OCI-LY7 (cell line): ENCODE measurements at regions not wholly inside any gene's neighbourhood (a gene's known extent, or its start where the extent isn't known, plus 50 kb on each side); places are given as distances from the start of the nearest gene placed in this dataset.

ENCODE experiments used
- EZH2phosphoT487 ChIP-seq: fragments of 200-600 bp; sonication (generic); IDR thresholded peaks from 2 replicates; pipeline ENCODE4 v1.6.1; 2018; ENCODE audit warnings: low read depth, borderline replicate concordance, mild to moderate bottlenecking, mixed run types, antibody characterized with exemption, low read length, moderate library complexity, mixed read lengths
- TF ChIP-seq, protein P1 (sequence below): fragments of 200-600 bp; sonication (generic); conservative IDR thresholded peaks from 2 replicates; pipeline ENCODE4 v1.5.1; 2014; ENCODE audit warnings: mild to moderate bottlenecking, antibody characterized with exemption, low read length, moderate library complexity, mixed read lengths

DNA sequence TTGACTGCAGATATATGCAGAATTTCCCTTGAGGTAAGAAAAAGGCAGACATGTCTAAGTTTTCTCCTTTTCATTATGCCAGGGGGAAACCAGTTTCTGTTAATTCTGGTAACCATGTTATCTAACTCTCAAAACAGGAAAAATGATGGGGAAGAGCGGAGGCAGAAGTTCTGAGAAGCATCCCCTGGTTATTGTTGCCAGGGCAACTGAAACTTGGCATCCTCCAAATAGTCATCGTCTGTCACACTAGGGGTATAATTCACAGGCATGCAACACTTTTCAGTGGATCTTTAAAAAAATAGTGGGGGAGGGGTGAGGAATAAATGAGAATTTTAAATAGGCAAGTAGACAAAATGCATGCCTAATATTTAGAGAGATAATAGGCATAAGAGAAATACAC lies 715.3 kb upstream of the CXADR start:
- TF ChIP-seq, protein P1, sequence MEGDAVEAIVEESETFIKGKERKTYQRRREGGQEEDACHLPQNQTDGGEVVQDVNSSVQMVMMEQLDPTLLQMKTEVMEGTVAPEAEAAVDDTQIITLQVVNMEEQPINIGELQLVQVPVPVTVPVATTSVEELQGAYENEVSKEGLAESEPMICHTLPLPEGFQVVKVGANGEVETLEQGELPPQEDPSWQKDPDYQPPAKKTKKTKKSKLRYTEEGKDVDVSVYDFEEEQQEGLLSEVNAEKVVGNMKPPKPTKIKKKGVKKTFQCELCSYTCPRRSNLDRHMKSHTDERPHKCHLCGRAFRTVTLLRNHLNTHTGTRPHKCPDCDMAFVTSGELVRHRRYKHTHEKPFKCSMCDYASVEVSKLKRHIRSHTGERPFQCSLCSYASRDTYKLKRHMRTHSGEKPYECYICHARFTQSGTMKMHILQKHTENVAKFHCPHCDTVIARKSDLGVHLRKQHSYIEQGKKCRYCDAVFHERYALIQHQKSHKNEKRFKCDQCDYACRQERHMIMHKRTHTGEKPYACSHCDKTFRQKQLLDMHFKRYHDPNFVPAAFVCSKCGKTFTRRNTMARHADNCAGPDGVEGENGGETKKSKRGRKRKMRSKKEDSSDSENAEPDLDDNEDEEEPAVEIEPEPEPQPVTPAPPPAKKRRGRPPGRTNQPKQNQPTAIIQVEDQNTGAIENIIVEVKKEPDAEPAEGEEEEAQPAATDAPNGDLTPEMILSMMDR = no peak
- TF ChIP-seq EZH2phosphoT487 = no peak
